ENCODE measurements at regions not wholly inside any gene's neighbourhood (a gene's known extent, or its start where the extent isn't known, plus 50 kb on each side); places are given as distances from the start of the nearest gene placed in this dataset.
"Not testable (repeated sequence)": the region's sequence is repeated elsewhere in the genome, so short reads cannot be mapped to it uniquely, and the experiment has no call there.

- no peak overlapping the region for H3K4me3 ChIP-seq
- no peaks in the 10 kb centered on the region for H3K36me3 ChIP-seq (ENCODE audit: insufficient read depth, low read length)
- DNase-seq (ENCODE audit: low read depth, low spot score), result no peak
- TF ChIP-seq POLR2AphosphoS5 (IDR thresholded peaks at IDR 0.05; ENCODE audit: borderline replicate concordance, low read depth, low read length) (no peak), FOXP2 (optimal IDR thresholded peaks at IDR 0.05; ENCODE audit: control extremely low read depth, extremely low read length, insufficient read depth) (no peak), EZH2 (IDR thresholded peaks at IDR 0.05) (no peak)
- no peak overlapping the region for H3K27ac ChIP-seq
- no peak overlapping the region for H3K9ac ChIP-seq (ENCODE audit: insufficient read length)
- H3K9me3 ChIP-seq (ENCODE audit: low read depth, low read length), result no peaks in the 10 kb centered on the region
These were observed 66.6 kb upstream of the LAPTM4A start for GRCh38 chr2:20118051-20118450.

- Histone ChIP-seq H3K9me3 (ENCODE audit: low read depth, low read length) (no peaks in the 10 kb centered on the region), H3K4me3 (no peak overlapping the region), H3K9ac (ENCODE audit: insufficient read length) (no peak overlapping the region), H3K27ac (no peak overlapping the region), H3K36me3 (ENCODE audit: insufficient read depth, low read length) (no peaks in the 10 kb centered on the region)
- DNase-seq (ENCODE audit: low read depth, low spot score), result no peak
- TF ChIP-seq EZH2 (IDR thresholded peaks at IDR 0.05) (no peak), POLR2AphosphoS5 (IDR thresholded peaks at IDR 0.05; ENCODE audit: borderline replicate concordance, low read depth, low read length) (no peak), FOXP2 (optimal IDR thresholded peaks at IDR 0.05; ENCODE audit: control extremely low read depth, extremely low read length, insufficient read depth) (no peak)
These were observed 64.5 kb upstream of the LAPTM4A start for GRCh38 chr2:20115902-20116301.

GRCh38 chr2:20115374-20115773 is 63.9 kb upstream of the LAPTM4A start:
- Histone ChIP-seq H3K27ac (no peak overlapping the region), H3K9ac (ENCODE audit: insufficient read length) (no peak overlapping the region), H3K36me3 (ENCODE audit: insufficient read depth, low read length) (no peaks in the 10 kb centered on the region), H3K9me3 (ENCODE audit: low read depth, low read length) (no peaks in the 10 kb centered on the region), H3K4me3 (no peak overlapping the region)
- no peak for DNase-seq (ENCODE audit: low read depth, low spot score)
- TF ChIP-seq FOXP2 (optimal IDR thresholded peaks at IDR 0.05; ENCODE audit: control extremely low read depth, extremely low read length, insufficient read depth), result no peak
- no peak for TF ChIP-seq EZH2 (IDR thresholded peaks at IDR 0.05)
- TF ChIP-seq POLR2AphosphoS5 (IDR thresholded peaks at IDR 0.05; ENCODE audit: borderline replicate concordance, low read depth, low read length), result no peak

GRCh38 chr2:20113986-20114938 is 62.8 kb upstream of the LAPTM4A start:
- H3K27ac ChIP-seq, result no peak overlapping the region
- TF ChIP-seq POLR2AphosphoS5 (IDR thresholded peaks at IDR 0.05; ENCODE audit: borderline replicate concordance, low read depth, low read length), result no peak
- no peak for TF ChIP-seq EZH2 (IDR thresholded peaks at IDR 0.05)
- no peak for TF ChIP-seq FOXP2 (optimal IDR thresholded peaks at IDR 0.05; ENCODE audit: control extremely low read depth, extremely low read length, insufficient read depth)
- no peaks in the 10 kb centered on the region for H3K9me3 ChIP-seq (ENCODE audit: low read depth, low read length)
- no peaks in the 10 kb centered on the region for H3K36me3 ChIP-seq (ENCODE audit: insufficient read depth, low read length)
- no peak for DNase-seq (ENCODE audit: low read depth, low spot score)
- H3K4me3 ChIP-seq, result no peak overlapping the region
- H3K9ac ChIP-seq (ENCODE audit: insufficient read length), result no peak overlapping the region

- H3K36me3 ChIP-seq (ENCODE audit: insufficient read depth, low read length), result no peaks in the 10 kb centered on the region
- no peak for DNase-seq (ENCODE audit: low read depth, low spot score)
- no peaks in the 10 kb centered on the region for H3K9me3 ChIP-seq (ENCODE audit: low read depth, low read length)
- H3K27ac ChIP-seq, result no peak overlapping the region
- no peak overlapping the region for H3K4me3 ChIP-seq
- TF ChIP-seq POLR2AphosphoS5 (IDR thresholded peaks at IDR 0.05; ENCODE audit: borderline replicate concordance, low read depth, low read length) (no peak), EZH2 (IDR thresholded peaks at IDR 0.05) (no peak), FOXP2 (optimal IDR thresholded peaks at IDR 0.05; ENCODE audit: control extremely low read depth, extremely low read length, insufficient read depth) (no peak)
- no peak overlapping the region for H3K9ac ChIP-seq (ENCODE audit: insufficient read length)
These were observed 61.8 kb upstream of the LAPTM4A start for GRCh38 chr2:20113004-20113796.

- H3K9me3 ChIP-seq (ENCODE audit: low read depth, low read length); H3K36me3 ChIP-seq (ENCODE audit: insufficient read depth, low read length); H3K4me3 ChIP-seq: not testable (repeated sequence)
These were observed 60.9 kb upstream of the LAPTM4A start for GRCh38 chr2:20112361-20112760.

GRCh38 chr2:20111311-20112131 is 60.1 kb upstream of the LAPTM4A start:
- Histone ChIP-seq H3K9ac (ENCODE audit: insufficient read length) (no peak overlapping the region), H3K9me3 (ENCODE audit: low read depth, low read length) (no peaks in the 10 kb centered on the region), H3K36me3 (ENCODE audit: insufficient read depth, low read length) (no peaks in the 10 kb centered on the region), H3K27ac (no peak overlapping the region), H3K4me3 (no peak overlapping the region)
- no peak for DNase-seq (ENCODE audit: low read depth, low spot score)
- TF ChIP-seq POLR2AphosphoS5 (IDR thresholded peaks at IDR 0.05; ENCODE audit: borderline replicate concordance, low read depth, low read length) (no peak), FOXP2 (optimal IDR thresholded peaks at IDR 0.05; ENCODE audit: control extremely low read depth, extremely low read length, insufficient read depth) (no peak), EZH2 (IDR thresholded peaks at IDR 0.05) (no peak)

More at GRCh38 chr2:20112361-20112760, 60.9 kb upstream of the LAPTM4A start:
- not testable (repeated sequence) for DNase-seq (ENCODE audit: low read depth, low spot score); H3K9ac ChIP-seq (ENCODE audit: insufficient read length); H3K27ac ChIP-seq

- no peak for DNase-seq (ENCODE audit: low read depth, low spot score)
These were observed 59.4 kb upstream of the LAPTM4A start for GRCh38 chr2:20110876-20111275.

More at GRCh38 chr2:20110876-20111275, 59.4 kb upstream of the LAPTM4A start:
- no peak overlapping the region for H3K9ac ChIP-seq (ENCODE audit: insufficient read length)
- no peaks in the 10 kb centered on the region for H3K36me3 ChIP-seq (ENCODE audit: insufficient read depth, low read length)
- H3K27ac ChIP-seq, result no peak overlapping the region
- no peak overlapping the region for H3K4me3 ChIP-seq
- TF ChIP-seq POLR2AphosphoS5 (IDR thresholded peaks at IDR 0.05; ENCODE audit: borderline replicate concordance, low read depth, low read length) (no peak), EZH2 (IDR thresholded peaks at IDR 0.05) (no peak), FOXP2 (optimal IDR thresholded peaks at IDR 0.05; ENCODE audit: control extremely low read depth, extremely low read length, insufficient read depth) (no peak)
- no peaks in the 10 kb centered on the region for H3K9me3 ChIP-seq (ENCODE audit: low read depth, low read length)
